Ectodermal cell (in vitro differentiated cells): ENCODE measurements at regions not wholly inside any gene's neighbourhood (a gene's known extent, or its start where the extent isn't known, plus 50 kb on each side); places are given as distances from the start of the nearest gene placed in this dataset.

Experiments
- H3K27ac ChIP-seq: 2 replicates; pipeline ENCODE4 v1.7.0; 2013; ENCODE audit warnings: mild to moderate bottlenecking, low read depth, low read length; ENCODE audit not compliant: insufficient read depth, poor library complexity, severe bottlenecking
- H3K27me3 ChIP-seq: 2 replicates; pipeline ENCODE4 v1.7.0; 2013; ENCODE audit warnings: mild to moderate bottlenecking, low read length; ENCODE audit not compliant: insufficient read depth, control insufficient read depth, poor library complexity, severe bottlenecking
- H3K36me3 ChIP-seq: one replicate; pipeline ENCODE4 v1.7.0; 2013; ENCODE audit warnings: low read length; ENCODE audit not compliant: control insufficient read depth, insufficient read depth
- H3K4me1 ChIP-seq: one replicate; pipeline ENCODE4 v1.7.0; 2013; ENCODE audit warnings: low read length; ENCODE audit not compliant: control insufficient read depth, insufficient read depth
- H3K4me3 ChIP-seq: 2 replicates; pipeline ENCODE4 v1.7.0; 2013; ENCODE audit warnings: low read depth, low read length, control low read depth; ENCODE audit not compliant: insufficient read depth
- H3K9me3 ChIP-seq: 2 replicates; pipeline ENCODE4 v1.7.0; 2013; ENCODE audit warnings: mild to moderate bottlenecking, low read length, moderate library complexity; ENCODE audit not compliant: control insufficient read depth
- WGBS, 2 experiments: methylation state at CpG; one replicate each; pipeline ENCODE4 v1.1.7; 2013; ENCODE audit warnings: missing lambda C conversion rate in 2 of 2; 5-methylcytosine and 5-hydroxymethylcytosine counted together

GRCh38 chr1:175866776-175867175 is 123.4 kb upstream of the TNR start:
- 62 to 70% methylated on average over 2 of the region's 2 CpGs for WGBS, 2 experiments
- Histone ChIP-seq H3K4me1 (peaks cover 6% of the 10 kb centered on the region), H3K27me3 (no peaks in the 10 kb centered on the region), H3K9me3 (no peaks in the 10 kb centered on the region), H3K4me3 (no peak overlapping the region), H3K27ac (no peak overlapping the region), H3K36me3 (no peaks in the 10 kb centered on the region)

- no peaks in the 10 kb centered on the region for H3K9me3 ChIP-seq
- H3K27me3 ChIP-seq, result no peaks in the 10 kb centered on the region
- 44 to 54% methylated on average over 5 to 6 of the region's 6 CpGs for WGBS, 2 experiments
- H3K27ac ChIP-seq, result no peak overlapping the region
- no peak overlapping the region for H3K4me3 ChIP-seq
- no peaks in the 10 kb centered on the region for H3K36me3 ChIP-seq
- peaks cover 6% of the 10 kb centered on the region for H3K4me1 ChIP-seq
Measured at GRCh38 chr1:175865041-175865766, 121.8 kb upstream of the TNR start.

GRCh38 chr1:175864625-175865024 is 121.2 kb upstream of the TNR start:
- peaks cover 6% of the 10 kb centered on the region for H3K4me1 ChIP-seq
- no peaks in the 10 kb centered on the region for H3K9me3 ChIP-seq
- H3K27me3 ChIP-seq, result no peaks in the 10 kb centered on the region
- no peak overlapping the region for H3K4me3 ChIP-seq
- H3K36me3 ChIP-seq, result no peaks in the 10 kb centered on the region
- 40 to 56% methylated on average over 2 to 3 of the region's 3 CpGs for WGBS, 2 experiments
- H3K27ac ChIP-seq, result no peak overlapping the region

GRCh38 chr1:175864183-175864582 is 120.8 kb upstream of the TNR start:
- WGBS, 2 experiments, result 93 to 95% methylated on average over 7 of the region's 7 CpGs
- no peak overlapping the region for H3K4me3 ChIP-seq

GRCh38 chr1:175863299-175864050 is 120.1 kb upstream of the TNR start:
- Histone ChIP-seq H3K4me3 (no peak overlapping the region), H3K36me3 (no peaks in the 10 kb centered on the region), H3K27me3 (no peaks in the 10 kb centered on the region), H3K27ac (no peak overlapping the region), H3K9me3 (no peaks in the 10 kb centered on the region), H3K4me1 (peaks cover 6% of the 10 kb centered on the region)
- 87% methylated on average over 14 of the region's 14 CpGs for WGBS, 2 experiments

More at GRCh38 chr1:175864183-175864582, 120.8 kb upstream of the TNR start:
- H3K27me3 ChIP-seq, result no peaks in the 10 kb centered on the region
- H3K27ac ChIP-seq, result no peak overlapping the region
- H3K36me3 ChIP-seq, result no peaks in the 10 kb centered on the region
- H3K9me3 ChIP-seq, result no peaks in the 10 kb centered on the region
- peaks cover 6% of the 10 kb centered on the region for H3K4me1 ChIP-seq

GRCh38 chr1:175862408-175862807 is 119.0 kb upstream of the TNR start:
- no peaks in the 10 kb centered on the region for H3K27me3 ChIP-seq
- peaks cover 6% of the 10 kb centered on the region for H3K4me1 ChIP-seq
- H3K36me3 ChIP-seq, result no peaks in the 10 kb centered on the region
- no peak overlapping the region for H3K4me3 ChIP-seq
- H3K27ac ChIP-seq, result no peak overlapping the region
- WGBS, 2 experiments, result 85 to 92% methylated on average over 3 of the region's 3 CpGs
- H3K9me3 ChIP-seq, result no peaks in the 10 kb centered on the region

- Histone ChIP-seq H3K9me3 (no peaks in the 10 kb centered on the region), H3K27ac (no peak overlapping the region), H3K4me3 (no peak overlapping the region), H3K27me3 (no peaks in the 10 kb centered on the region), H3K36me3 (no peaks in the 10 kb centered on the region), H3K4me1 (peaks cover 6% of the 10 kb centered on the region)
- WGBS, 2 experiments, result 86 to 88% methylated on average over 7 to 8 of the region's 8 CpGs
Measured at GRCh38 chr1:175861626-175862367, 118.4 kb upstream of the TNR start.

- Histone ChIP-seq H3K36me3 (no peaks in the 10 kb centered on the region), H3K27me3 (no peaks in the 10 kb centered on the region), H3K4me1 (no peaks in the 10 kb centered on the region), H3K27ac (no peak overlapping the region), H3K9me3 (no peaks in the 10 kb centered on the region), H3K4me3 (no peak overlapping the region)
- 42 to 48% methylated on average over 6 of the region's 6 CpGs for WGBS, 2 experiments
Measured at GRCh38 chr1:175857756-175858155, 114.4 kb upstream of the TNR start.

GRCh38 chr1:175853681-175854080 is 110.3 kb upstream of the TNR start:
- Histone ChIP-seq H3K4me1 (no peaks in the 10 kb centered on the region), H3K9me3 (no peaks in the 10 kb centered on the region), H3K36me3 (no peaks in the 10 kb centered on the region), H3K27me3 (no peaks in the 10 kb centered on the region), H3K27ac (no peak overlapping the region), H3K4me3 (no peak overlapping the region)
- WGBS, 2 experiments, result 96 to 98% methylated on average over 3 of the region's 4 CpGs

GRCh38 chr1:175851749-175852148 is 108.4 kb upstream of the TNR start:
- no peaks in the 10 kb centered on the region for H3K4me1 ChIP-seq
- H3K9me3 ChIP-seq, result no peaks in the 10 kb centered on the region
- no peak overlapping the region for H3K4me3 ChIP-seq
- H3K27ac ChIP-seq, result no peak overlapping the region
- no peaks in the 10 kb centered on the region for H3K36me3 ChIP-seq
- WGBS, 2 experiments, result 90 to 92% methylated on average over 1 to 2 of the region's 2 CpGs
- no peaks in the 10 kb centered on the region for H3K27me3 ChIP-seq
